Mesodermal cell (in vitro differentiated cells): ENCODE measurements at regions not wholly inside any gene's neighbourhood (a gene's known extent, or its start where the extent isn't known, plus 50 kb on each side); places are given as distances from the start of the nearest gene placed in this dataset.

Source experiments
- H3K27ac ChIP-seq: 2 replicates; pipeline ENCODE4 v1.7.0; 2013; ENCODE audit warnings: mild to moderate bottlenecking, low read depth, low read length, moderate library complexity; ENCODE audit not compliant: severe bottlenecking
- H3K36me3 ChIP-seq: 2 replicates; pipeline ENCODE4 v1.7.1; 2013; ENCODE audit warnings: mild to moderate bottlenecking, low read length, moderate library complexity; ENCODE audit not compliant: control insufficient read depth, insufficient read depth
- H3K4me1 ChIP-seq: one replicate; pipeline ENCODE4 v1.7.1; 2013; ENCODE audit warnings: mild to moderate bottlenecking, low read length; ENCODE audit not compliant: insufficient read depth, control insufficient read depth, poor library complexity, severe bottlenecking
- H3K4me3 ChIP-seq: 2 replicates; pipeline ENCODE4 v1.7.0; 2013; ENCODE audit warnings: low read length, control low read depth, mild to moderate bottlenecking; ENCODE audit not compliant: insufficient read depth, poor library complexity, severe bottlenecking; ENCODE audit errors: extremely low read depth
- H3K9me3 ChIP-seq: 2 replicates; pipeline ENCODE4 v1.7.1; 2013; ENCODE audit warnings: mild to moderate bottlenecking, low read length, moderate library complexity; ENCODE audit not compliant: control insufficient read depth
- WGBS, 2 experiments: methylation state at CpG; one replicate each; pipeline ENCODE4 v1.1.5; 2013; ENCODE audit warnings: missing lambda C conversion rate in 2 of 2; ENCODE audit not compliant: insufficient coverage in 2 of 2; 5-methylcytosine and 5-hydroxymethylcytosine counted together

- 92% methylated on average over 2 of the region's 4 CpGs; no CpG with 5 or more reads in 1 of the 2 experiments for WGBS, 2 experiments
- Histone ChIP-seq H3K9me3 (no peaks in the 10 kb centered on the region), H3K36me3 (no peaks in the 10 kb centered on the region), H3K4me3 (no peak overlapping the region), H3K4me1 (no peaks in the 10 kb centered on the region), H3K27ac (no peak overlapping the region)
These were observed 111.8 kb upstream of the APC start for GRCh38 chr5:112625689-112626438.

DNA sequence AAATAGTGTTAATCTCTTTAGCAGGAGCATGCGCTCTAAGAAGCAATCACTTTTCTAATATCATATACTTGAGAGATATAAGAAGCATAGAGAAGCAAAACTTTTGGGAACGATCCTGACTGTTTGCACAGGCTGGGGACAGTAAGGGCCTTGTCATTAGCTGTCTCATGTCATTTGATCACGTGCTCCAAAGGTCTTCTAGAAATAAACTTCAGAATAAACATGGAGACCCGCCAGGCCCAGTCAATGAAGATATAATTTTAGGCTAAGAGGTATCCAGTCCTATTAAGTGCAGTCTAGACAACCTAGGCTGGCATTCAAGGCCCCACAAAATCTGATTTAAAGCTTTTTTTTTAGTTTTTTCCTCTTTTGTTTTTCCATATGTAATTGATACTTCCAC lies 111.0 kb upstream of the APC start:
- Histone ChIP-seq H3K27ac (no peak overlapping the region), H3K4me1 (no peaks in the 10 kb centered on the region), H3K4me3 (no peak overlapping the region), H3K9me3 (peaks cover 3% of the 10 kb centered on the region), H3K36me3 (no peaks in the 10 kb centered on the region)
- 89 to 90% methylated on average over 1 to 3 of the region's 4 CpGs for WGBS, 2 experiments

DNA sequence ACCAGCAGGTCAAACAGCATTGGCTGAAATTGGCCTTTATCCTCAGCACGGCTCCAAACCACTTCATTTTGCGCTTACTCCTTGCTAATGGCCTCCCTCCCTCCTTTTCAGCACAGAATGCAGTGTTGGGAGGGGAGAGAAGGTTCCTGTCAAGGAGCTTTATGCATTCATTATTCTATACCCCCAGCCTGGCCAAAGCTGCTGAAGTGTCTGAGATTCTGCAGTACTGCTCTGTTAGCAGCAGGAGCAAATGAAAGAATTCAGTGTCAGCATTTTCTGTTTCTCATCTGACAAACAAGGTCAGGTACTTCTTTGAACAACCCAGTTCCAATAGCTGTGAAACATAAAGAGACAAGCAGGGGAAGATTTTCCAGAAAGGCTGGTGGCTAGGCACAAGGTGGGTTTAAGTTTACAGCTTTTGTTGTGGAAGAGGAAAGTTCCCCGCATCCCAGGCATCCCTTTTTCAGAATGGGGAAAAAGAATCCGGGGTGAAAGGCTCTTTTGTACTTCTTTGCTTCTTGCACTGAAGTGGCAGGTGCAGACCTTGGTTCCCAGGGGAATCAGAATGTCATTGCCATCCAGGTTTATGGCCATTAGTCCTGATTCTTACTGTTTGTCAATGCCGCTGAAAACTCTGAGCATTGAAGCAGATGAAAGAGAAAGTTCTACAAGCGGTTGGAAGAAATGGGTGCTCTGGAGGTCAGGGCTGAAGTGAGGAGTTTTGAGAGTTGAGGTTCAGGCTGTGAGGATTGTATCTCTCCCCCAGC lies 109.3 kb upstream of the APC start:
- Histone ChIP-seq H3K9me3 (peaks cover 10% of the 10 kb centered on the region), H3K36me3 (no peaks in the 10 kb centered on the region), H3K27ac (peak overlapping the region; percentile 54), H3K4me3 (no peak overlapping the region), H3K4me1 (no peaks in the 10 kb centered on the region)
- WGBS, 2 experiments = 29 to 70% methylated on average over 1 to 4 of the region's 6 CpGs

DNA sequence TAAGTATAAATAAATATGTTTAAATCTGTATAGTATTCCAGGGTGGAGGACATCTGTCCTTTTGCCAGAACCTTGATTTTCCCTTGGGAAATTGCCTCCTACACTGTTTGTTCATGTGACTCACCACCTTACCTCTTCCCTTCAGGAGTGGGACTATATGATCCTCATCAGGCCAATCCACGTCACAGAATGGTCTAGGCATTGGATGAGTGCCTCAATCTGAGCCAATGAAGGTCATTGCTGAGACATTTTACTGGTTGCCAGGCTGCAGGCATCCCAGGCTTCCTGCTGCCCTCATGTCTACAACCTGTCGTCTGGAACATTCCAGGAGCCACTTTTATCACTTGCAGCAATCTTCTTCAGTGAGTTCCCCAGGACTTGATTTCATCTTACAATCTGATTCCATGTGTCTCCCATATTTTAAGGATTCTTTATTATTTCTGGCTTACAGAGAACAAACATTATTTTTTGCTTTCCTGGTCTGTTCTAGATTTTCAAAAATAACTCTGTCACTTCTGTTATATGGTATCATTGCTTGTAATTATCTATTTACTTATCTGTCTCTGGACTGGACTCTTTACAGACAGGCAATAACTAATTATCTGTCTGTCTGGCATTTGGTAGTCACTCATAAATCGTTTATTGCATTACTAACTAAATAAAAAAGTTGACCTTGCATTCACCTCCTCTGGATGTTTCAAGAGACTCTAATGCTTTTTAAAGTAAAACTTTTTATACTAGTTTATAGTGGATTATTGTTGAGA lies 107.3 kb upstream of the APC start:
- Histone ChIP-seq H3K36me3 (no peaks in the 10 kb centered on the region), H3K4me1 (no peaks in the 10 kb centered on the region), H3K4me3 (no peak overlapping the region), H3K27ac (no peak overlapping the region), H3K9me3 (peaks cover 10% of the 10 kb centered on the region)
- WGBS, 2 experiments = 68 to 84% methylated on average over 2 of the region's 3 CpGs

DNA sequence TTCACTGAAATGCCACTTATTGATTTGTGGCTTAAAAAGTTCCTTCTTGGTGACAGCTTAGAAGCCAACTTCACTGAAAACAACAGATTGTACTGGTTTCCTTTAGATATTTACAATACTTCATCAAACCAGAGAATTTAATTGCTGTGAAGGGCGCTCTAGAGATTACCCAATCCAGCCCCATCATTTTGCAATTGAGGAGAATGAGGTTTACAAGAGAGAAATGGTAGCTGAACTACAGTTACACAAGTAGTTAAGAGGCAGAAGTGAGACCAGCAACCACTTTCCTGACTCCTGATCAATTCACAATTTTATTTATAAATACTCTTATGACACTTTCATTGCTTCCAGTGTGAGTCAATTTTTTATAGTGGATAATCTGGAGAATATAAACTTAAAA lies 103.5 kb upstream of the APC start:
- Histone ChIP-seq H3K27ac (no peak overlapping the region), H3K4me3 (no peak overlapping the region), H3K36me3 (no peaks in the 10 kb centered on the region), H3K9me3 (peaks cover 10% of the 10 kb centered on the region), H3K4me1 (no peaks in the 10 kb centered on the region)
- WGBS, 2 experiments = no CpG with 5 or more reads among the region's 1 CpG

DNA sequence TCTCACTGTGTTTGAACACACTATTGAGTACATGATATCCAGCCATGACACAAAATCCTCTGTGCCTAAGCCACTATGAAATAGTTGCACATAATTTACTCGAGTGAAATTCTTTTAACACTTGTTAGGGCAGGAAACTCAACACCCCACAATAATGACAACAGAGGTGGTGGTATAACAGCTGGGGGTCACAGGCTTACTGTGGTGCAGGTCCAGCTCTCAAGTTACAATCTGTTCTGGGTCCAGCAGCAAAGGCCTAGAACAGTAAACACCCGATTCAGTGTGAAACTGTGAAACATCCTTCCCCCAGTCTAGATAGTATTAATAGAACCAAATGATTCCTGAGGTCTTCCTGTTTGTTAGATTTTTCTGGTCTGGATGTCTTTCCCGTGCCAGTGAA lies 102.9 kb upstream of the APC start:
- Histone ChIP-seq H3K4me3 (no peak overlapping the region), H3K9me3 (peaks cover 10% of the 10 kb centered on the region), H3K36me3 (no peaks in the 10 kb centered on the region), H3K27ac (no peak overlapping the region), H3K4me1 (no peaks in the 10 kb centered on the region)
- WGBS, 2 experiments = 100% methylated on average over 1 of the region's 3 CpGs; no CpG with 5 or more reads in 1 of the 2 experiments

DNA sequence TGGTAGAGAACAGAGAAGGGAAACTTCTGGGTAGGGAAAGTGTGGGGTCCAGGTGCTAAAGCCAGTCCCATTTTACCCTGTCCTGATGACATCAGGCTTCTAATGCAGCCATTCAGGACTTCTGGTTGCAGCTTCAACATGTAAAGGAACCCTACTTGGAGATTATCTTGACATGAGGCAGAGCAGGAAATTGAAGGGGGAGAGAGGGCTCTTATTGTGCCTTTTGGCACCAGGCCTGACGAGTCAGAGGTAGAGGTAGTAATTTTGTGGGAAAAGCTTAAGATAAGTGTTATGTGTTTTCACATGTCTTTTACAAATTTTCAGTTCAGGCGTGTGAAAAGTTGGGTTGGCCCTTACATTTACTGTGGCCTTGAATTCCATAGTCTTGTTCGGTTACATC lies 102.4 kb upstream of the APC start:
- no peak overlapping the region for H3K27ac ChIP-seq
- peaks cover 10% of the 10 kb centered on the region for H3K9me3 ChIP-seq
- WGBS, 2 experiments = 50 to 71% methylated on average over 2 of the region's 3 CpGs
- no peaks in the 10 kb centered on the region for H3K4me1 ChIP-seq
- no peaks in the 10 kb centered on the region for H3K36me3 ChIP-seq
- H3K4me3 ChIP-seq = no peak overlapping the region

GRCh38 chr5:112635771-112636731 lies 101.6 kb upstream of the APC start:
- Histone ChIP-seq H3K27ac (no peak overlapping the region), H3K4me1 (no peaks in the 10 kb centered on the region), H3K36me3 (no peaks in the 10 kb centered on the region), H3K9me3 (peaks cover 10% of the 10 kb centered on the region), H3K4me3 (no peak overlapping the region)
- WGBS, 2 experiments = no CpG with 5 or more reads among the region's 1 CpG

DNA sequence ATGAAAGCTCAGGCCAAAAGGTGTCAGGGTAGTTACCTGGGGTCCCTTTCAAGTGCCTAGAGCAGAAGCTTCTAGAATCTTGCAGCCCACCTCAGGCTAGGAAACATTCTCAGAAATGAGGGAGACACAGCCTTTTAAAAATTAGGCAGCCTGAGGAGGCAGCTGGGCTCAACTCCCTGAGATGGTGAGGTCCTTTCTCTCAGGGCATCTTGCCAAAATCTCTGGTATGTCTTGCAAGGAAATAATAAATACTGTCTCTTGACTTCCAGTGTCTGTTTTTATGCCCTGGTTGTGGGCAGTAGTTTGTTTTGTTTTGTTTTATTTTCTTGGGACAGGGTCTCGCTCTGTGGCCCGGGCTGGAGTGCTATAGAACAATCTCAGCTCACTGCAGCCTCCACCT lies 100.9 kb upstream of the APC start:
- no peaks in the 10 kb centered on the region for H3K36me3 ChIP-seq
- no CpG with 5 or more reads among the region's 2 CpGs for WGBS, 2 experiments

GRCh38 chr5:112637343-112637742 lies 100.3 kb upstream of the APC start:
- Histone ChIP-seq H3K4me3 (no peak overlapping the region), H3K36me3 (no peaks in the 10 kb centered on the region), H3K4me1 (peaks cover 3% of the 10 kb centered on the region), H3K27ac (no peak overlapping the region), H3K9me3 (peaks cover under 1% of the 10 kb centered on the region)

More for the DNA sequence above, 100.9 kb upstream of the APC start:
- H3K9me3 ChIP-seq = peaks cover 6% of the 10 kb centered on the region
- no peak overlapping the region for H3K4me3 ChIP-seq
- peaks cover 3% of the 10 kb centered on the region for H3K4me1 ChIP-seq
- H3K27ac ChIP-seq = no peak overlapping the region
